Spinal cord (tissue), 9 donors: ENCODE measurements at regions not wholly inside any gene's neighbourhood (a gene's known extent, or its start where the extent isn't known, plus 50 kb on each side); places are given as distances from the start of the nearest gene placed in this dataset.
"Not testable (repeated sequence)": the region's sequence is repeated elsewhere in the genome, so short reads cannot be mapped to it uniquely, and the experiment has no call there.

Experiments used
- DNase-seq, 6 donors: peaks; one replicate each; pipeline versions ENCODE4 v3.0.0 to v3.0.0-alpha.2; 2013 to 2015; ENCODE audit warnings: low spot score in 6 of 6, low read depth in 4 of 6
- H3K27ac ChIP-seq: one replicate; pipeline ENCODE4 v1.5.1; 2013; ENCODE audit warnings: low read depth, low read length, control low read depth
- H3K27me3 ChIP-seq: one replicate; pipeline ENCODE4 v1.6.1; 2013; ENCODE audit warnings: low read length; ENCODE audit not compliant: control insufficient read depth, insufficient read depth
- H3K36me3 ChIP-seq: one replicate; pipeline ENCODE4 v1.6.1; 2013; ENCODE audit warnings: low read length; ENCODE audit not compliant: control insufficient read depth, insufficient read depth
- H3K4me1 ChIP-seq: one replicate; pipeline ENCODE4 v1.6.1; 2013; ENCODE audit warnings: low read length; ENCODE audit not compliant: control insufficient read depth, insufficient read depth
- H3K4me3 ChIP-seq: one replicate; pipeline ENCODE4 v1.5.1; 2013; ENCODE audit warnings: low read depth, low read length, control low read depth
- H3K9me3 ChIP-seq: one replicate; pipeline ENCODE4 v1.6.1; 2013; ENCODE audit warnings: low read length; ENCODE audit not compliant: control insufficient read depth, insufficient read depth
- WGBS: methylation state at CpG from one replicate; pipeline ENCODE4 v1.1.5; 2013; ENCODE audit warnings: missing lambda C conversion rate; ENCODE audit not compliant: insufficient coverage; 5-methylcytosine and 5-hydroxymethylcytosine counted together
- donor health status: healthy.

GRCh38 chr2:39881948-39882347 lies 102.9 kb upstream of the THUMPD2 start:
- WGBS: no CpG with 5 or more reads among the region's 1 CpG
- H3K4me3 ChIP-seq: no peak overlapping the region
- peak in 1 of 6 donors; percentile 19 for DNase-seq

GRCh38 chr2:39881494-39881893 lies 102.4 kb upstream of the THUMPD2 start:
- Histone ChIP-seq H3K9me3 (no peaks in the 10 kb centered on the region), H3K27ac (no peak overlapping the region), H3K27me3 (no peaks in the 10 kb centered on the region), H3K4me1 (no peaks in the 10 kb centered on the region), H3K36me3 (no peaks in the 10 kb centered on the region), H3K4me3 (no peak overlapping the region)
- DNase-seq: no peak

More at GRCh38 chr2:39881948-39882347, 102.9 kb upstream of the THUMPD2 start:
- H3K9me3 ChIP-seq: no peaks in the 10 kb centered on the region
- no peak overlapping the region for H3K27ac ChIP-seq
- H3K36me3 ChIP-seq: no peaks in the 10 kb centered on the region
- no peaks in the 10 kb centered on the region for H3K27me3 ChIP-seq
- no peaks in the 10 kb centered on the region for H3K4me1 ChIP-seq

GRCh38 chr2:39879001-39879400 lies 99.9 kb upstream of the THUMPD2 start:
- not testable (repeated sequence) for H3K27ac ChIP-seq, H3K9me3 ChIP-seq, H3K4me1 ChIP-seq, H3K27me3 ChIP-seq, DNase-seq, H3K36me3 ChIP-seq, H3K4me3 ChIP-seq
- no CpG with 5 or more reads among the region's 2 CpGs for WGBS

GRCh38 chr2:39875914-39876267 lies 96.8 kb upstream of the THUMPD2 start:
- WGBS: 100% methylated on average over 1 of the region's 1 CpG
- no peak overlapping the region for H3K27ac ChIP-seq
- no peaks in the 10 kb centered on the region for H3K9me3 ChIP-seq
- no peaks in the 10 kb centered on the region for H3K36me3 ChIP-seq
- no peak overlapping the region for H3K4me3 ChIP-seq
- H3K4me1 ChIP-seq: peaks cover 4% of the 10 kb centered on the region
- DNase-seq: no peak
- H3K27me3 ChIP-seq: no peaks in the 10 kb centered on the region

GRCh38 chr2:39875182-39875913 lies 96.3 kb upstream of the THUMPD2 start:
- WGBS: 52% methylated on average over 5 of the region's 5 CpGs
- peak in 1 of 6 donors; percentile 71 for DNase-seq
- Histone ChIP-seq H3K4me3 (no peak overlapping the region), H3K36me3 (no peaks in the 10 kb centered on the region), H3K27me3 (no peaks in the 10 kb centered on the region), H3K27ac (no peak overlapping the region), H3K9me3 (no peaks in the 10 kb centered on the region), H3K4me1 (peaks cover 4% of the 10 kb centered on the region)

- DNase-seq: no peak
- peaks cover 4% of the 10 kb centered on the region for H3K4me1 ChIP-seq
- no peaks in the 10 kb centered on the region for H3K27me3 ChIP-seq
- H3K36me3 ChIP-seq: no peaks in the 10 kb centered on the region
- no peaks in the 10 kb centered on the region for H3K9me3 ChIP-seq
- no peak overlapping the region for H3K27ac ChIP-seq
- no peak overlapping the region for H3K4me3 ChIP-seq
- WGBS: no CpG with 5 or more reads among the region's 4 CpGs
These were observed 95.2 kb upstream of the THUMPD2 start for GRCh38 chr2:39874236-39874635.

GRCh38 chr2:39873586-39873985 lies 94.5 kb upstream of the THUMPD2 start:
- no peaks in the 10 kb centered on the region for H3K27me3 ChIP-seq
- no peak overlapping the region for H3K27ac ChIP-seq
- no peaks in the 10 kb centered on the region for H3K36me3 ChIP-seq
- no peak for DNase-seq
- peaks cover 4% of the 10 kb centered on the region for H3K4me1 ChIP-seq
- H3K9me3 ChIP-seq: no peaks in the 10 kb centered on the region
- no CpG with 5 or more reads among the region's 3 CpGs for WGBS
- no peak overlapping the region for H3K4me3 ChIP-seq

GRCh38 chr2:39872748-39873147 lies 93.7 kb upstream of the THUMPD2 start:
- Histone ChIP-seq H3K4me1 (peaks cover 4% of the 10 kb centered on the region), H3K27ac (no peak overlapping the region), H3K27me3 (no peaks in the 10 kb centered on the region), H3K9me3 (no peaks in the 10 kb centered on the region), H3K36me3 (no peaks in the 10 kb centered on the region), H3K4me3 (no peak overlapping the region)
- DNase-seq: no peak
- no CpG with 5 or more reads among the region's 2 CpGs for WGBS

- peak in 5 of 6 donors; percentile 29 to 95 (median 43) for DNase-seq
- no peaks in the 10 kb centered on the region for H3K9me3 ChIP-seq
- 32% methylated on average over 6 of the region's 7 CpGs for WGBS
- no peaks in the 10 kb centered on the region for H3K27me3 ChIP-seq
- no peak overlapping the region for H3K4me3 ChIP-seq
- no peaks in the 10 kb centered on the region for H3K36me3 ChIP-seq
- H3K27ac ChIP-seq: no peak overlapping the region
- H3K4me1 ChIP-seq: peaks cover 4% of the 10 kb centered on the region
These were observed 92.3 kb upstream of the THUMPD2 start for GRCh38 chr2:39871291-39871761.

GRCh38 chr2:39870871-39871270 lies 91.8 kb upstream of the THUMPD2 start:
- WGBS: 88% methylated on average over 2 of the region's 3 CpGs
- no peaks in the 10 kb centered on the region for H3K9me3 ChIP-seq
- no peak overlapping the region for H3K4me3 ChIP-seq
- no peak overlapping the region for H3K27ac ChIP-seq
- H3K4me1 ChIP-seq: peaks cover 4% of the 10 kb centered on the region
- H3K27me3 ChIP-seq: no peaks in the 10 kb centered on the region
- no peak for DNase-seq
- H3K36me3 ChIP-seq: no peaks in the 10 kb centered on the region
